ENCODE measurements at regions not wholly inside any gene's neighbourhood (a gene's known extent, or its start where the extent isn't known, plus 50 kb on each side); places are given as distances from the start of the nearest gene placed in this dataset.

DNA sequence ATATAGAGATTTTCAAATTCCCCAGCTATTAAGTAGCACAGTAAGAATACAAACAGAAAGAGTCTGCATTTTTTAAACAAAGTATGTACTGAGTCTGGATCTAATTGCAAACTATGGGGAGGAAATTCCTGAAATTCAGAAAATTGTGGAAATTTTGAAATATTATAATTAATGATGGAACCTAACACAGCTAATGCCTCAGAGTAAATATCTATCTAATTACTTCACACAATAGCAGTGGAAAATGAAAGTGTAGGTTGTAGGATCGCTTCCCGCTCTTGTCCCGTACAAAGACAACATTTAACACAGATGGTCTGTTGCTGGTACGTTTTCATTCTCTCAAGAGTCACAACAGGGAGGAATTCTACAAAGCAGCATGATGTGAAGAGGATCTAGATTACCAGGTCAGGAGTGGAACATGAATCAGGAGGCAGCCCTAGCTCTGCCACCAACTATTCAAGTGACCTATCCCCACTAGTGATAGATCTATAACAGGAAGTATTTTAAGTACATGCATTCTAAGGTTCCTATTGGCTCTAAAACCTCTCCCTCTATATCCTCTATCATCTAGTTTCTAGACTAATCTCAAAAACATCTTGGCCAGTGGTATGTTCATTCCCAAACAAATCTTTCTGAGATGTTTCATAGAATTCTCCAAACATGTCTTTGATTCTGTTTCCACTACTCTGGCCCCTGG is 58.9 kb upstream of the GRAMD2B start:
- FAIRE-seq (no peak), DNase-seq (ENCODE audit: low read depth in 1 of 2, low spot score in 1 of 2) (no peak), ATAC-seq (no peak)
- Histone ChIP-seq H3K4me2 (no peak overlapping the region), H3K4me1 (no peaks in the 10 kb centered on the region), H3K9me3 (no peaks in the 10 kb centered on the region), H3K4me3 (no peak overlapping the region), H3K27ac (no peak overlapping the region)
- POLR2A ChIA-PET: no interaction called here
- CTCF ChIA-PET: interaction anchor here (0.8 kb wide), 1 partner anchor 9 kb away, joined by 3 read pairs; no protein-coding TSS in a partner anchor
- WGBS (ENCODE audit: missing lambda C conversion rate): 75% methylated on average over 4 of the region's 4 CpGs
- no peak for TF ChIP-seq FOSB (CRISPR knock-in tag; IDR thresholded peaks at IDR 0.05)
- no peak for TF ChIP-seq EHF (CRISPR knock-in tag; IDR thresholded peaks at IDR 0.05)
- TF ChIP-seq RCOR1 (IDR thresholded peaks at IDR 0.05; ENCODE audit: low read depth, low read length): no peak
- TF ChIP-seq RNF2 (IDR thresholded peaks at IDR 0.05; ENCODE audit: borderline replicate concordance, low read depth): no peak
- TF ChIP-seq TFCP2L1 (CRISPR knock-in tag; IDR thresholded peaks at IDR 0.05): no peak

DNA sequence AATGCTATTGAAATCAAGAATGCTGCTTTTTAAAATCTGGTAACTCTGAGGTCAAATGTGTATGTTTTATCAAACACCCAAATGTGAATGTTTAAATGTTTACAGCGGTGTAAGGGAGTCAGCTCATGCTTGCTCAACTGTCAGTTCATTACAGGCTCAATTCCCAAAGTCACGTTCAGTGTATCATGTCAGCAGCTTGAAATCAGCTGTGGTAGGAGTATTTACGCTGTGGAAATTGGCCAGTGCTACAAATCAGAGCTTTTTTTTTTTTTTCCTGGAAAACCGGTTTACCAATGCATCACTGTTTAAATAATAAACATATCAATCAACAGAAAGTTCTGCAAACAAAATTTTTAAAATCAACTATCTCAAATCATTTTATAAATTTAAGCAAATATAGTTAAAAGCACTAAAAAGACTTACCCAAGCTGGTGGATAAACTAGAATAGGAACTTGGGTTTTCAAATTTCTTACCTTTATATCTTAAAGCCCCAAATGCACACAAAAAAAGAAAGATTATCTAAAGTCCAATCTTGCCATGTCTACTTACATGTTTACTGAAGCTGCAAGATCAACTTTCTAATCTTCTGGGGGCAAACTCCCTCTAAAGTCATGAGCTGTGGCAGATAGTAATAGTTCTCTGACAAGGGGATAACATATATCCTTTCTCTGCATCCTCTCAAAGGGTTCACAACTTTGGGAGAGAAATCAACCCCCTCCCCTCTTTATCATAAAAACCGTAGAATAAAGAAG is 57.6 kb upstream of the GRAMD2B start:
- TF ChIP-seq, protein P1, sequence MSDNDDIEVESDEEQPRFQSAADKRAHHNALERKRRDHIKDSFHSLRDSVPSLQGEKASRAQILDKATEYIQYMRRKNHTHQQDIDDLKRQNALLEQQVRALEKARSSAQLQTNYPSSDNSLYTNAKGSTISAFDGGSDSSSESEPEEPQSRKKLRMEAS (IDR thresholded peaks at IDR 0.05): no peak
- TF ChIP-seq, protein P2, sequence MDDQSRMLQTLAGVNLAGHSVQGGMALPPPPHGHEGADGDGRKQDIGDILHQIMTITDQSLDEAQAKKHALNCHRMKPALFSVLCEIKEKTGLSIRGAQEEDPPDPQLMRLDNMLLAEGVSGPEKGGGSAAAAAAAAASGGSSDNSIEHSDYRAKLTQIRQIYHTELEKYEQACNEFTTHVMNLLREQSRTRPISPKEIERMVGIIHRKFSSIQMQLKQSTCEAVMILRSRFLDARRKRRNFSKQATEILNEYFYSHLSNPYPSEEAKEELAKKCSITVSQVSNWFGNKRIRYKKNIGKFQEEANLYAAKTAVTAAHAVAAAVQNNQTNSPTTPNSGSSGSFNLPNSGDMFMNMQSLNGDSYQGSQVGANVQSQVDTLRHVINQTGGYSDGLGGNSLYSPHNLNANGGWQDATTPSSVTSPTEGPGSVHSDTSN (IDR thresholded peaks at IDR 0.05): no peak
- TF ChIP-seq RARB (CRISPR knock-in tag; IDR thresholded peaks at IDR 0.05): no peak
- TF ChIP-seq KDM1A (IDR thresholded peaks at IDR 0.05; ENCODE audit: low read depth): no peak
- TF ChIP-seq, protein P3, sequence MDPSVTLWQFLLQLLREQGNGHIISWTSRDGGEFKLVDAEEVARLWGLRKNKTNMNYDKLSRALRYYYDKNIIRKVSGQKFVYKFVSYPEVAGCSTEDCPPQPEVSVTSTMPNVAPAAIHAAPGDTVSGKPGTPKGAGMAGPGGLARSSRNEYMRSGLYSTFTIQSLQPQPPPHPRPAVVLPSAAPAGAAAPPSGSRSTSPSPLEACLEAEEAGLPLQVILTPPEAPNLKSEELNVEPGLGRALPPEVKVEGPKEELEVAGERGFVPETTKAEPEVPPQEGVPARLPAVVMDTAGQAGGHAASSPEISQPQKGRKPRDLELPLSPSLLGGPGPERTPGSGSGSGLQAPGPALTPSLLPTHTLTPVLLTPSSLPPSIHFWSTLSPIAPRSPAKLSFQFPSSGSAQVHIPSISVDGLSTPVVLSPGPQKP (IDR thresholded peaks at IDR 0.05; ENCODE audit: low read depth, low read length): no peak
- no peak for TF ChIP-seq MAZ (IDR thresholded peaks at IDR 0.05; ENCODE audit: borderline replicate concordance, low read depth, low read length)
- no peak for TF ChIP-seq KDM5A (IDR thresholded peaks at IDR 0.05)
- FAIRE-seq (no peak), ATAC-seq (no peak), DNase-seq (ENCODE audit: low read depth in 1 of 2, low spot score in 1 of 2) (no peak)
- no peak overlapping the region for H3K4me3 ChIP-seq
- CTCF ChIA-PET: interaction anchor here (0.6 to 2.3 kb wide), 5 partner anchors 10 to 173 kb away, joined by 3 to 6 read pairs (median 4); no protein-coding TSS in a partner anchor
- 37% methylated on average over 5 of the region's 5 CpGs for WGBS (ENCODE audit: missing lambda C conversion rate)
- no peak overlapping the region for H3K27ac ChIP-seq
- H3K4me1 ChIP-seq: peaks cover 5% of the 10 kb centered on the region; the same call in 2 of the 3 replicates
- H3K9me3 ChIP-seq: no peaks in the 10 kb centered on the region
- H3K4me2 ChIP-seq: no peak overlapping the region
- POLR2A ChIA-PET: interaction anchor here (0.6 kb wide), 1 partner anchor 286 kb away, joined by 4 read pairs; no protein-coding TSS in a partner anchor

DNA sequence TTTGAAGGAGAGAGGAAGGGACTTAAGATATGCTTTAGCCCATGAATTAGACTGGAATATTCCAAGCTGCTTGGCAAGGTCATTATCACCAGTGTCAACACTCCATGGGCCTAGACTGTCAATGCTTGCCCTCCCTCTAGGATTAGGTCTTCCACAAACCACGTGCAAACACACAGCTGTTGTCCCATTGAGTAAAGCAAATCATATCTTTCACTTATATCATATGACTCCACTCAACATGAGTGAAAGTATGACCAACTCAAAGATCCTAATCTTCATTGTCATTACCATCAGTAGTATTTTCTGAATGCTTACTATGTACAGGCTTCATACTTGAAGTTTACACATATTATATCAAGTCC is 57.0 kb upstream of the GRAMD2B start:
- POLR2A ChIA-PET: no interaction called here
- TF ChIP-seq RNF2 (IDR thresholded peaks at IDR 0.05; ENCODE audit: borderline replicate concordance, low read depth) (no peak), POLR2A (IDR thresholded peaks at IDR 0.05; ENCODE audit: low read length) (no peak), MAFK (IDR thresholded peaks at IDR 0.05; ENCODE audit: partially characterized antibody) (no peak), NFE2L2 (conservative IDR thresholded peaks at IDR 0.05; ENCODE audit: low read length) (no peak), CHD4 (IDR thresholded peaks at IDR 0.05; ENCODE audit: borderline replicate concordance) (no peak), CBX8 (IDR thresholded peaks at IDR 0.05) (no peak), FOXS1 (CRISPR knock-in tag; IDR thresholded peaks at IDR 0.05) (no peak), CHD2 (IDR thresholded peaks at IDR 0.05; ENCODE audit: low read length, partially characterized antibody) (no peak)
- TF ChIP-seq, protein P4, sequence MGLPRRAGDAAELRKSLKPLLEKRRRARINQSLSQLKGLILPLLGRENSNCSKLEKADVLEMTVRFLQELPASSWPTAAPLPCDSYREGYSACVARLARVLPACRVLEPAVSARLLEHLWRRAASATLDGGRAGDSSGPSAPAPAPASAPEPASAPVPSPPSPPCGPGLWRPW (IDR thresholded peaks at IDR 0.05): no peak
- TF ChIP-seq, protein P5, sequence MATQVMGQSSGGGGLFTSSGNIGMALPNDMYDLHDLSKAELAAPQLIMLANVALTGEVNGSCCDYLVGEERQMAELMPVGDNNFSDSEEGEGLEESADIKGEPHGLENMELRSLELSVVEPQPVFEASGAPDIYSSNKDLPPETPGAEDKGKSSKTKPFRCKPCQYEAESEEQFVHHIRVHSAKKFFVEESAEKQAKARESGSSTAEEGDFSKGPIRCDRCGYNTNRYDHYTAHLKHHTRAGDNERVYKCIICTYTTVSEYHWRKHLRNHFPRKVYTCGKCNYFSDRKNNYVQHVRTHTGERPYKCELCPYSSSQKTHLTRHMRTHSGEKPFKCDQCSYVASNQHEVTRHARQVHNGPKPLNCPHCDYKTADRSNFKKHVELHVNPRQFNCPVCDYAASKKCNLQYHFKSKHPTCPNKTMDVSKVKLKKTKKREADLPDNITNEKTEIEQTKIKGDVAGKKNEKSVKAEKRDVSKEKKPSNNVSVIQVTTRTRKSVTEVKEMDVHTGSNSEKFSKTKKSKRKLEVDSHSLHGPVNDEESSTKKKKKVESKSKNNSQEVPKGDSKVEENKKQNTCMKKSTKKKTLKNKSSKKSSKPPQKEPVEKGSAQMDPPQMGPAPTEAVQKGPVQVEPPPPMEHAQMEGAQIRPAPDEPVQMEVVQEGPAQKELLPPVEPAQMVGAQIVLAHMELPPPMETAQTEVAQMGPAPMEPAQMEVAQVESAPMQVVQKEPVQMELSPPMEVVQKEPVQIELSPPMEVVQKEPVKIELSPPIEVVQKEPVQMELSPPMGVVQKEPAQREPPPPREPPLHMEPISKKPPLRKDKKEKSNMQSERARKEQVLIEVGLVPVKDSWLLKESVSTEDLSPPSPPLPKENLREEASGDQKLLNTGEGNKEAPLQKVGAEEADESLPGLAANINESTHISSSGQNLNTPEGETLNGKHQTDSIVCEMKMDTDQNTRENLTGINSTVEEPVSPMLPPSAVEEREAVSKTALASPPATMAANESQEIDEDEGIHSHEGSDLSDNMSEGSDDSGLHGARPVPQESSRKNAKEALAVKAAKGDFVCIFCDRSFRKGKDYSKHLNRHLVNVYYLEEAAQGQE (IDR thresholded peaks at IDR 0.05): no peak
- 8% methylated on average over 1 of the region's 1 CpG for whole genome bisulfite sequencing (ENCODE audit: missing lambda C conversion rate)
- no peak for ATAC-seq
- no peak overlapping the region for H3K4me2 ChIP-seq
- DNase-seq (ENCODE audit: low read depth in 1 of 2, low spot score in 1 of 2): no peak
- peaks cover 10% of the 10 kb centered on the region; the same call in 2 of the 3 replicates for H3K4me1 ChIP-seq
- no peaks in the 10 kb centered on the region for H3K9me3 ChIP-seq
- FAIRE-seq: no peak
- CTCF ChIA-PET: interaction anchor here (0.6 to 2.3 kb wide), 4 partner anchors 13 to 172 kb away, joined by 3 to 6 read pairs (median 4); no protein-coding TSS in a partner anchor
- no peak overlapping the region for H3K4me3 ChIP-seq
- H3K27ac ChIP-seq: no peak overlapping the region
